Lung microvascular endothelial cell (primary cell): ENCODE measurements at regions not wholly inside any gene's neighbourhood (a gene's known extent, or its start where the extent isn't known, plus 50 kb on each side); places are given as distances from the start of the nearest gene placed in this dataset.
A peak's percentile ranks its signal among the peaks of the same experiment; 100 is the strongest.

ENCODE experiments used
- DNase-seq, 2 donors: peaks; one replicate each; pipeline versions ENCODE4 v3.0.0 to v3.0.0-alpha.2; 2010; ENCODE audit warnings: low read depth in 2 of 2

DNA sequence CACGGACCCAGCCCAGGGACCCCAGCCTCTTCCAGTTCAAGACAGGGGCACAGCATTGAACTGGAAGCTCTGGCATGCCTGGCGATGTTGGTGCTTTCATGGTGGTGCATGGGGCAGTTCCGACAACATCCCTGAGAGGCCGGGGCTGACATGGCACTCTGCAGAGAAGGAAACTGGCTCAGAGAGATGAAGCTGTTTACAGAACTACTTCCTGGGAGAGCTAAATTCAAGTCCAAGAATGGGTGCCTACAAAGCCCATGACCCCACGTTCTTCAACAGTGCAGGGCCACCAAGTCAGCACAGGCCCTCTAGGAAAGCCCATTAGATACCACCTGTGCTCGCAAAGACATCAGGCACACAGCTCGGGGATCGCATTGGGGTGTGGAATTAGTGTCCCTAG lies 470.9 kb upstream of the MGMT start:
- DNase-seq, result no peak

- no peak for DNase-seq
Observed at GRCh38 chr10:128998101-128998805, 468.8 kb upstream of the MGMT start.

GRCh38 chr10:129004398-129004797 lies 462.6 kb upstream of the MGMT start:
- no peak for DNase-seq

GRCh38 chr10:129005080-129005479 lies 462.0 kb upstream of the MGMT start:
- peak in 1 of 2 donors; percentile 45 for DNase-seq

- no peak for DNase-seq
Observed at GRCh38 chr10:129005804-129006203, 461.2 kb upstream of the MGMT start.

- DNase-seq, result no peak
Observed at GRCh38 chr10:129018511-129018910, 448.5 kb upstream of the MGMT start.

GRCh38 chr10:129020651-129021330 lies 446.2 kb upstream of the MGMT start:
- no peak for DNase-seq

- DNase-seq, result no peak
Observed at GRCh38 chr10:129021594-129022304, 445.3 kb upstream of the MGMT start.

DNA sequence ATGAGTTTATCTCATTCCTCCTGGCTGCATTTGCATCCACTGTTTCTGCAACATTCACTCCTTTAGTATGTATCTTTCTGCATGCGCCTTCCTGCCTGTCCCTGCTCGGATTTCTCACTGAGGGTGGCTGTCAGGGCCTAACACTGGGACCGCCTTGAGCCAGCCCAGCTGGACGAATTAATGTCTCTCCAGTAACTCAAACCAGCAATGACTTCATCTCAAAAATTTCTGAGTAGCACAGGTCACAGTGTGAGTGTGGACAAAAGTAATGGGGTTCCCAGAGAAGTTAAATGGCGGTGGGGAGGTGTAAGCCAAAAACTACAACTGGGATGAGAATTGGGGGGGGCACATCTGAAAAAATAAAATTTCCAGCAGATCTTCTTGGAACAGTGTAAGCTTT lies 444.0 kb upstream of the MGMT start:
- no peak for DNase-seq

GRCh38 chr10:129024046-129024445 lies 443.0 kb upstream of the MGMT start:
- no peak for DNase-seq

DNA sequence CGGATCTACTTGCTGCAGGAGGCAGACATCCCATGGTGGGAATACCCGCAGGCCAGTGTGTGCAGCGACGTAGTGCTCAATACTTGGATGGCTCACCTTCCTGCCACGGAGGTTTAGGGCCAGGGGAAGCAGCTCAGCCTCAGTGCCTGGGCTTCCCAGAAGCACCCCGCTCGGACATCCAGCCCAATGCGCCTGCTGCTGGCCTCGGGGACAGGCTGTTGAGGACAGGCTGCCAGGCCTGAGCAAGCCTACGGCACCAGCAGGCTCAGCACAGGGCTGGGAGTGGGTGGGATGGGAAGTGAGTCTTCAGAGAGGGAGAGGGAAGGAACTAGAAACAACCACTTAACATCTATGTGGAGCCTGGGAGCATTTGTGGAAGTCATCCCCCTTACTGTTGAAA lies 441.3 kb upstream of the MGMT start:
- no peak for DNase-seq

GRCh38 chr10:129027906-129028305 lies 439.1 kb upstream of the MGMT start:
- no peak for DNase-seq

GRCh38 chr10:129028451-129028850 lies 438.6 kb upstream of the MGMT start:
- no peak for DNase-seq

DNA sequence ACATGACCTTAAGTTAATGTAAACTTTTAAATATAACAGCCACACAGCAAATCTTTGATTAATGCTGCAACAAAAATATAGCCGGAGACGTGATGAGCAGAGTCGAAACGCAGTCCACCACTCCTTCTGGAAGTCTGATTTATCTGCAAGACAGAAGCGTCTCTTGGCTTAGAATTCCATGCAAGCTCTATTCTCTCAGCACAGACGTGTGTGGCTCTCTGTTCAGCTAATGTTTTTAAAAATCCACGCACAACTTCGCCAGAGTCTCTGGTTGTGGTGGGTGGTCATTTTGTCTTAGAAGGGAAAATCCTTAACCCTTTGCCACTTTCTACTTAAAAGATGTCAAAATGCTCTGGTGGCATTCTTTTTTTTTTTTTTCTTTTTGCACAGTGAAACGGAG lies 438.0 kb upstream of the MGMT start:
- DNase-seq, result no peak

- no peak for DNase-seq
Observed at GRCh38 chr10:129029851-129030602, 437.0 kb upstream of the MGMT start.

DNA sequence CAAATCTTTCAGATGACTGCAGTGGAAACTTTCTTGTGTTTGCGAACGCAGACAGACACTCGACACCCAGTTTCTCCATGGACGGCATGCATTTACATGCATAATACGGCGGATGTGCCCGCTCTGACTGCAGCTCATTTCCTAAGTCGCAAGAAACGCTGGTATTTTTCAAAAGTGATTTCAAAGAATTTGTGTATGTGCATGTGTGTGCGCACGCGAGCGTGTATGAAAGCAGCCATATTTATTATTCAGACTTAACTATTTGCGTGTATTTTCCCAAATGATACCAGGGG lies 436.5 kb upstream of the MGMT start:
- no peak for DNase-seq

DNA sequence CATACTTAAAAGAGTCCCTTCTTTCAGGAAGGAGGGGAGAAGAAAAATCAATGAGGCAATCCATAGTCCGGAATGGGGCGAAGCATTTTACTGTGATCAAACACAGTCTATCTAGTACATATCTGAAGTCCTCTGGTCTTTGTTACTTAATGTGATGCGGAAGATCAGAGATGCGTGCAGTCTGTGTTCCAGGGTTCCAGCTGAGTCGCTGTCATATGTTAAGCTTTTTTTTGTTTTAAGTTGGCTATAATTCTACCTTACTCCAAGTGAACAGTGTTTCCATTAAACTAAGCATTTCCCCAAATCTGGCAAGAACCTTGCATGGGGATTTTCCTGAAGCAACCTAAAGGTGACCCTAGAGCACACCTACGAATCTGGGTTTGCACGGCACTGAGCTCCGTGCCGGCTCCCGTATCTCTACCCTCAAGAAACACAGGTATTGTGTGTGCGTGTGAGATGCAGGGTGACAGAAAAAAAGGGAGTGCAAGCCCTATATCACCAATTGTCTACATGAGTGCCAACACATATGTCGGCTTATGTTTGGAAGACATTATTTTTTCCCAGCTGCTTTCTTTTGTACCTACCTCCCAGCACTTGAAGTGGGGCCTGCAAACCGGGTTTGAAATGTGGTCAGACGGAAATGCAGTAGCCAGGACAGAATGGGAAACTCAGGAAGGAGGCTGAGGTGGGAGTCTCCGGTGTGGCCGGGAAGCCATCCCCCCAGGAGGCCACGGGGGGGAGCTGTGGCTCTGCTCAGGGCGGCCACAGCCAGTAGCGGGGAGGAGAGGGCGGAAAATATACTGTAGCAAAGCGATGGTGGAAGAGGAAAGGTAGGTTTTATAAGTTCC lies 435.8 kb upstream of the MGMT start:
- peak; percentile 44 to 84 for DNase-seq

DNA sequence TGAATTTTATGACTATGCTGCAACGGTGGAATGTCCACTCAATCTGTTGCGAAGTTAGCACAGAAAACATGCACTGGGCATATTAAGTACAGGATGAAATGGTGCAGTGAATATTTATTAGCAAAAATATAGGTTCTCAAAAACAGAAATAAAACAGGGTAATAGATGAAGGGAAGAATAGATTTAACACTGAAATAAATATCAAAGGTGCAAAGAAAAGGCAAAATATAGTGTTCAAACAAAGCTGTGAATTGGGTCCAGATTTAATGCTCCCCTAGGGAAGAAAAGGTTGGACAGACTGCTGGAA lies 435.2 kb upstream of the MGMT start:
- no peak for DNase-seq

DNA sequence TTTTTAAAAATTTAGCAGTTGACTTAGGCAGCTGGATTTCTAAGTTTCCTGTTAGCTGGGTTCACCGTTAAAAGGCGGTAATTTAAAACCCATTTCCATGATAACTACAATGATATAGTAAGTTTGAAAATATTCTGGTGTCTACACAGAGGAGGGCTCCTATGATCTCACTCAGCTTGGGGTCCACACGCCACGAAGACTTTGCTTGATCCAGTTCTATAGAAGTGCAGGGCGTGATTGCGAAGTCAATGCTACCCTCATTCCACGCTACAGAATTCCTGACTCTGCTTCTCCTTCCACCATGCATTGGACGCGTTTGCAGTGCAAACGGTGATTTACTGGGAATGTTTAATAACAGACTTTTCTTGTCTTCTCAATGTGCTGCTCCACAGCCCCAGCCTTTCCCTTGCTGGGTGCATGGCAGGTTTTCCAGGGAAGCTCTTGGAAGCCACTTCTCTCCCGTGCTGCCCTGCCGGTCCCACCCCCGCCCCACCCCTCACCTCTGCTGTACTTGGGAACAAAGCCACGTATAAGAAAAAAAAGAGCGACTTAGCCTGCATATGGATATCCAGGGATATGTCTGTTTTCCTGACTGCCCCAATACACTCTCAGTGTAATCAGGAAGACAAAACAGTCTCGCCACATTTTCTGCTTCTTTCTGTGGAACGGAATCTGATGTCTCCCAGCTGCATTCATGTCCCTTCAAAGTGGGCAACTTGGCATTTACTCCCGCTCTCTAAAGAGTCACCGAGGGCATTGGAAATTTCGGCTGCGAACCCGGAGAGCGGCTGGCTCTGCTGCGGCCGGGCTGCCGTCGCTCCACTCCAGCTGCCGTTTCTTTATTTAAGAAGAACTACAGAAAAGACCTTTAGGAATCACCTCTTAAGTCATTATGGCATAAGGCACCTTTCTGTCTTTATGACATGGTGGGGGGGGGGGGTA lies 434.4 kb upstream of the MGMT start:
- DNase-seq, result no peak

DNA sequence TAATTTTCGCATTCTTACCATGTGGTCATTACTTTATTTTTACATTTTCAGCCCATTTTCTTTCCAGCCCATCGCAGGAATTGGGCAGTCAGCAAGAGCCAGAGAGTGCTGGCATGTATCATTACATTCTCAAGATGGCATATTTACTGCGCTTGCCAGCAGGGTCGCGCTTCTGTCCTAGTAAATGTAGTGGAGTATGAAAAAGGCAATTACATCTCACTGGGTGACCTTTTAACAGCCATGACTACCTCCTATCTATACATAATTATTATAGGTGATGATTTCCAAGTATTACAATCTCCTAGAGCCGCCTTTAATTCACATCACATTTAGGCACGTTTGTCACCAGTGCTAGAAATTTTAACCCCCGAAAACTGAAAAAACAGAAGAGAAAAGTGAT lies 433.7 kb upstream of the MGMT start:
- DNase-seq, result no peak
